ENCODE measurements at regions not wholly inside any gene's neighbourhood (a gene's known extent, or its start where the extent isn't known, plus 50 kb on each side); places are given as distances from the start of the nearest gene placed in this dataset.

- TF ChIP-seq CTCF (IDR thresholded peaks at IDR 0.05; ENCODE audit: low read depth, low read length) (no peak), MYC (IDR thresholded peaks at IDR 0.05; ENCODE audit: low read depth, low read length) (no peak), MAX (IDR thresholded peaks at IDR 0.05; ENCODE audit: low read depth, low read length) (no peak), POLR2A (IDR thresholded peaks at IDR 0.05; ENCODE audit: extremely low read depth, insufficient read length) (no peak)
- no peak for DNase-seq (ENCODE audit: low read depth)
- no peak overlapping the region for H3K4me3 ChIP-seq (ENCODE audit: low read depth, low read length)
Observed at GRCh38 chr2:7860693-7861092, 821.2 kb upstream of the ID2 start.

GRCh38 chr2:7861910-7862702 lies 819.8 kb upstream of the ID2 start:
- H3K4me3 ChIP-seq (ENCODE audit: low read depth, low read length): no peak overlapping the region
- no peak for DNase-seq (ENCODE audit: low read depth)
- TF ChIP-seq CTCF (IDR thresholded peaks at IDR 0.05; ENCODE audit: low read depth, low read length): no peak
- TF ChIP-seq MAX (IDR thresholded peaks at IDR 0.05; ENCODE audit: low read depth, low read length): no peak
- TF ChIP-seq MYC (IDR thresholded peaks at IDR 0.05; ENCODE audit: low read depth, low read length): no peak
- no peak for TF ChIP-seq POLR2A (IDR thresholded peaks at IDR 0.05; ENCODE audit: extremely low read depth, insufficient read length)

GRCh38 chr2:7866104-7866503 lies 815.8 kb upstream of the ID2 start:
- TF ChIP-seq POLR2A (IDR thresholded peaks at IDR 0.05; ENCODE audit: extremely low read depth, insufficient read length): no peak
- no peak for TF ChIP-seq MAX (IDR thresholded peaks at IDR 0.05; ENCODE audit: low read depth, low read length)
- no peak for TF ChIP-seq CTCF (IDR thresholded peaks at IDR 0.05; ENCODE audit: low read depth, low read length)
- TF ChIP-seq MYC (IDR thresholded peaks at IDR 0.05; ENCODE audit: low read depth, low read length): no peak
- no peak for DNase-seq (ENCODE audit: low read depth)
- H3K4me3 ChIP-seq (ENCODE audit: low read depth, low read length): no peak overlapping the region

- TF ChIP-seq MYC (IDR thresholded peaks at IDR 0.05; ENCODE audit: low read depth, low read length) (no peak), CTCF (IDR thresholded peaks at IDR 0.05; ENCODE audit: low read depth, low read length) (no peak), MAX (IDR thresholded peaks at IDR 0.05; ENCODE audit: low read depth, low read length) (no peak), POLR2A (IDR thresholded peaks at IDR 0.05; ENCODE audit: extremely low read depth, insufficient read length) (no peak)
- peak; percentile 26 for DNase-seq (ENCODE audit: low read depth)
- no peak overlapping the region for H3K4me3 ChIP-seq (ENCODE audit: low read depth, low read length)
Observed at GRCh38 chr2:7866825-7867224, 815.0 kb upstream of the ID2 start.

- TF ChIP-seq POLR2A (IDR thresholded peaks at IDR 0.05; ENCODE audit: extremely low read depth, insufficient read length): no peak
- no peak for TF ChIP-seq CTCF (IDR thresholded peaks at IDR 0.05; ENCODE audit: low read depth, low read length)
- no peak for TF ChIP-seq MYC (IDR thresholded peaks at IDR 0.05; ENCODE audit: low read depth, low read length)
- TF ChIP-seq MAX (IDR thresholded peaks at IDR 0.05; ENCODE audit: low read depth, low read length): no peak
- H3K4me3 ChIP-seq (ENCODE audit: low read depth, low read length): no peak overlapping the region
- DNase-seq (ENCODE audit: low read depth): peak; percentile 83
Observed at GRCh38 chr2:7867867-7868266, 814.0 kb upstream of the ID2 start.

Measured in NB4 (cell line).